Coronary artery (tissue), 2 donors: ENCODE measurements at regions not wholly inside any gene's neighbourhood (a gene's known extent, or its start where the extent isn't known, plus 50 kb on each side); places are given as distances from the start of the nearest gene placed in this dataset.

Source experiments
- DNase-seq: peaks from one replicate; pipeline ENCODE4 v3.0.0-alpha.2; 2017; ENCODE audit warnings: low spot score
- H3K27ac ChIP-seq, 2 donors: fragments of 200-600 bp; sonication (generic); one replicate each; pipeline ENCODE4 v1.5.1; 2016 to 2019
- H3K4me3 ChIP-seq: fragments of 200-600 bp; sonication (generic); 2 replicates; pipeline ENCODE4 v1.5.1; 2016; ENCODE audit warnings: mild to moderate bottlenecking, moderate library complexity
- TF ChIP-seq, protein P1 (sequence below): fragments of 200-600 bp; sonication (generic); IDR thresholded peaks from one replicate; pipeline ENCODE4 v1.5.1; 2019; ENCODE audit warnings: antibody characterized with exemption

DNA sequence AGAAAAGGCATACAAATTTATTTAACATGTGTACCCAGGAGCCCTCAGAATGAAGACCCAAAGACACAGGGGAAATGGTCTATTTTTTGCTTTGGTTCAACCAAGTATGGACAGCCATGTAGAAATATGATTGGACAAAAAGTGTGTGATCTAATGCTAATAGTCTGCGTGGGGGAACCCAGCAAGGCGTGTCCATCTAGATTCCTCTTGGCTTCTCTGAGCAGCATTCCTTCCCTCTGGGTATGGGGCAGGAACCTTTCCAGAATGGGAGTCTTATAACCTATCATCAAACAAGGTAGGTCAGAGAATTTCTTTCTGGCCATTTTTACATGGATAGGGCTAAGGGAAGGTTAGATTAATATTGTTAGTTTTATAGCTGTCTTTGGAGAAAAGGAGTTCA, 698.2 kb downstream of the FGF9 start:
- no peak overlapping the region for H3K27ac ChIP-seq
- TF ChIP-seq, protein P1, sequence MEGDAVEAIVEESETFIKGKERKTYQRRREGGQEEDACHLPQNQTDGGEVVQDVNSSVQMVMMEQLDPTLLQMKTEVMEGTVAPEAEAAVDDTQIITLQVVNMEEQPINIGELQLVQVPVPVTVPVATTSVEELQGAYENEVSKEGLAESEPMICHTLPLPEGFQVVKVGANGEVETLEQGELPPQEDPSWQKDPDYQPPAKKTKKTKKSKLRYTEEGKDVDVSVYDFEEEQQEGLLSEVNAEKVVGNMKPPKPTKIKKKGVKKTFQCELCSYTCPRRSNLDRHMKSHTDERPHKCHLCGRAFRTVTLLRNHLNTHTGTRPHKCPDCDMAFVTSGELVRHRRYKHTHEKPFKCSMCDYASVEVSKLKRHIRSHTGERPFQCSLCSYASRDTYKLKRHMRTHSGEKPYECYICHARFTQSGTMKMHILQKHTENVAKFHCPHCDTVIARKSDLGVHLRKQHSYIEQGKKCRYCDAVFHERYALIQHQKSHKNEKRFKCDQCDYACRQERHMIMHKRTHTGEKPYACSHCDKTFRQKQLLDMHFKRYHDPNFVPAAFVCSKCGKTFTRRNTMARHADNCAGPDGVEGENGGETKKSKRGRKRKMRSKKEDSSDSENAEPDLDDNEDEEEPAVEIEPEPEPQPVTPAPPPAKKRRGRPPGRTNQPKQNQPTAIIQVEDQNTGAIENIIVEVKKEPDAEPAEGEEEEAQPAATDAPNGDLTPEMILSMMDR = no peak
- no peak overlapping the region for H3K4me3 ChIP-seq
- DNase-seq = no peak

DNA sequence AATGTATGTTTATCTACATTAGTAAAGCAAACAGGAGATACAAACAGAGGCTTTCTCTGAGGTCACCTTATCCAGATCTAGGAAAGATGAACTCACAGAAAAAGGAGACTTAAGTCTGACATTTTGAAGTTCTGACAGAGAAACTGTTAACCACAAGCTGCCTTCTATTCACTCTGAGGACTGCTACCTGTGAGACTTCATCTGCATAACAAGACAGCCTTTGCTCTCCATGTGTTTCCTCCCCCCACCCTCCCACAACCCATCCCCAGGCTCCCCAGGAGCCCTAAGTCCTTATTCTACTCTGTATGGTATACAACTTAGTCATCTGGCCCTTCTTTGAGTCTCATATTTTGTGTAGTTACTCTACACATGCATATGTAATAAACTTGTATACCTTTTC, 699.0 kb downstream of the FGF9 start:
- TF ChIP-seq, protein P1 = no peak
- no peak overlapping the region for H3K27ac ChIP-seq
- H3K4me3 ChIP-seq = no peak overlapping the region
- DNase-seq = no peak

DNA sequence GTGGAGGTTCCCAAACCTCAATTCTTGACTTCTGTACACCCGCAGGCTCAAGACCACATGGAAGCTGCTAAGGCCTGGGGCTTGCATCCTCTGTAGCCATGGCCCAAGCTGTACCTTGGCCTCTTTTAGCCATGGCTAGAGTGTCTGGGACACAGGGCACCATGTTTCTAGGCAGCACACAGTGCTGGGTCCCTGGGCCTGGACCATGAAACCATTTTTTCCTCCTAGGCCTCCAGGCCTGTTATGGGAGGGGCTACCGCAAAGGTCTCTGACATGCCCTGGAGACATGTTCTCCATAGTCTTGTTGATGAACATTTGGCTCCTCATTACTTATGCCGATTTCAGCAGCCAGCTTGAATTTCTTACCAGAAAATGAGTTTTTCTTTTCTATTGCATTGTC, 701.4 kb downstream of the FGF9 start:
- TF ChIP-seq, protein P1 = no peak
- H3K4me3 ChIP-seq = no peak overlapping the region
- DNase-seq = no peak
- H3K27ac ChIP-seq = no peak overlapping the region

DNA sequence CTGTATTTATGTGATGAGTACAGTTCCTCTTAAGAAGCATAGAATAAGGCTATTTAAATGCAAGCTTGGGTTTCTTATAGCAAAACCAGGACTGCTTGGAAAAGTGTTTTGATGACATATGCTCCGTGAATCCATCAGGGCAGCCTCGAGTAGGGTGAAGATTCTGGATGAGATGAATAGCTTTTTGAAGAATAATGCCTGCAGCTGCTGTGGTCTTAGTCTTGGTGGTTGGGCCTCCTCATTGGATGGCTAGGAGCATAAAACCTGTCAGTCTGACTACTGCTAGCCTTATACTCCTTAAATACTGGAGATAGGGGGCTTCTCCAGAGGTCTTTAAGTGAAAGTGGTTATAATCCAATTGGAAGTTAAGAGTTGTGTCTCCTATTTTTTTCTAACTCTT, 704.3 kb downstream of the FGF9 start:
- H3K27ac ChIP-seq = no peak overlapping the region
- TF ChIP-seq, protein P1 = no peak
- no peak for DNase-seq
- H3K4me3 ChIP-seq = no peak overlapping the region

DNA sequence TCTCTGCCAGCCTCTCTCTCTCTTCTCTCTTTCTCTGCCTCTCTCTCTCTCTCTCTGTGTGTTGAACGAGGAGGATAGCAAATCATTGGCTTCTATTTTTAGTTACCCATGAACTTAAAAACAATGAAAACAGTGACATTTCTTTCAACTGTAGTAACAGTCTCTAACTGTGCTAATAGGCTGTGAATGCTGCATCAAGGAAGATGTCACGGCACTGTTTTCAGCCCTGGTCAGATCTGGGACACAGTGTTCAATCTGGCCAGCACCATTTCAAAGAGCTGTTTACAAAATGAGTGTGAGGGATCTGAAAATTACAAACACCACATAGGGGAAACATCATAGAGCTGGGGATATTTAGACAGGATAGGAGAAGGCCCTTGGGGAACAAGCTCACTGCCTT, 717.0 kb downstream of the FGF9 start:
- no peak overlapping the region for H3K4me3 ChIP-seq
- no peak for DNase-seq
- H3K27ac ChIP-seq = no peak overlapping the region
- TF ChIP-seq, protein P1 = no peak

DNA sequence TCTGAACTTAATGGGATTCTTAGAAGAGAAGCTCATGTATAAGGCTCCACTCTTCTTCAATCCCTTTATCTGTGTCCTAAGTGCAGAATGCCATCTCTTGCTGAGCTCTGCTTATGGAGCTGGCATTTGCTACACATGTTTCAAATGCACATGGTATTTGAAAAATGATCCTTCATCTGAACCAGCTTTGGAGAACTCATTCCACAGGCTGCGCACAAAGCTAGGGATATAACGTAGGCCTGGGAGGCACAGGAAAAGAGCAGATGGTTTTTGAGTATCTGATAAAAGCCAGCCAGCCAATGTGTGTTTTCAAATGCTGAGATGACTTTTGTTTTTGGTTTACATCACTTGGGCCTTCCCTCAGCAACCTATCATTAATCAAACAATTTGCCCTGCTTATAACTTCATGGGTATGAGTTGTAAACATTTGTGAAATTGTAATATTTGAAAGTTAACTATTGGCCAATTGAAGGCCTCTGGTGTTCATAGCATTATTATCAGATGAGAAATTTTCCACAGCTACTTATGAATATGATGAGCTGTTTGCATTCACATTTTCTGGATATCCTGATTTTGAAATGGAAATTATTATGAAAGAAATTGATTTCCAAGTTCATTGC, 729.0 kb downstream of the FGF9 start:
- H3K27ac ChIP-seq = no peak overlapping the region
- TF ChIP-seq, protein P1 = no peak
- no peak for DNase-seq
- H3K4me3 ChIP-seq = no peak overlapping the region

DNA sequence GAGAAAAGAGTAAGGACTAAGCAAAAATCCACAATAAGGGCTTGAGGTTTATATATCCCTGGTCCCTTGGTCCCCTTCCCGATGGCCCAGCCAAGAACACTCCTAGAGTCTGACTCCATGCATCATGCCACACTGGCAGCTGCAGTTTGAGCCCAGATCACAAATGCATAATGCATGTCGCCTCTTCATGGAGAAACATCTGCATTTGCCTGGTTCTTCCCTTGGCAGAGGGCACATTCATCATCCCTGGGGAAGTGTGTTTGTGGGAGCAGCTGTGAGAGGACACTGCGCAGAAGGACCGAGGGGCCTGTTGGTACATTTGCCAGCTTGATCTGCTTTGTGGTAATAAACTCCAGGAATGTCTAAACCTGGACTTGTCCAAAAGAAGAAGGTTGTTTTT, 731.8 kb downstream of the FGF9 start:
- no peak overlapping the region for H3K27ac ChIP-seq
- no peak for DNase-seq
- no peak overlapping the region for H3K4me3 ChIP-seq
- TF ChIP-seq, protein P1 = no peak
